Activated naive CD8-positive, alpha-beta T cell treated with anti-CD3 and anti-CD28 coated beads, Interleukin-2, amount 10 ng/mL, durations not matched to agents 7 days and 5 days (primary cell): ENCODE measurements at regions not wholly inside any gene's neighbourhood (a gene's known extent, or its start where the extent isn't known, plus 50 kb on each side); places are given as distances from the start of the nearest gene placed in this dataset.
"Not testable (repeated sequence)": the region's sequence is repeated elsewhere in the genome, so short reads cannot be mapped to it uniquely, and the experiment has no call there.

Experiments
- ATAC-seq: fragments of 150-1000 bp; cut with Tn5 transposase; one replicate; pipeline ENCODE4 v1.10.0; 2021; ENCODE audit warnings: low read depth, moderate library complexity
- POLR2A ChIA-PET: fragments of 350-600 bp; sonication (Branson Sonifier 250); formaldehyde crosslinking; loops from one replicate; lab custom pipeline; 2021; ENCODE audit warnings: antibody characterized with exemption; lab: Charles Lee
- DNase-seq: peaks from one replicate; pipeline ENCODE4 v3.0.0; 2021
- H3K27ac Mint-ChIP-seq: one replicate; pipeline ENCODE4 v1.8.0; 2022; ENCODE audit warnings: mild to moderate bottlenecking, mixed read lengths
- H3K27me3 Mint-ChIP-seq: one replicate; pipeline ENCODE4 v1.8.0; 2022; ENCODE audit warnings: mild to moderate bottlenecking, moderate library complexity, mixed read lengths
- H3K36me3 Mint-ChIP-seq: one replicate; pipeline ENCODE4 v1.8.0; 2021; ENCODE audit warnings: mild to moderate bottlenecking, mixed read lengths
- H3K4me1 Mint-ChIP-seq: one replicate; pipeline ENCODE4 v1.8.0; 2021; ENCODE audit warnings: mixed read lengths
- H3K4me3 Mint-ChIP-seq: one replicate; pipeline ENCODE4 v1.8.0; 2022; ENCODE audit warnings: mild to moderate bottlenecking, moderate library complexity, mixed read lengths
- H3K9me3 Mint-ChIP-seq: one replicate; pipeline ENCODE4 v1.8.0; 2021; ENCODE audit warnings: mixed read lengths

GRCh38 chr15:36428102-36428845 lies 151.2 kb upstream of the CDIN1 start:
- Mint-ChIP-seq H3K27me3 (no peaks in the 10 kb centered on the region), H3K9me3 (no peaks in the 10 kb centered on the region), H3K4me1 (no peaks in the 10 kb centered on the region), H3K4me3 (no peak overlapping the region), H3K36me3 (no peaks in the 10 kb centered on the region), H3K27ac (no peak overlapping the region)
- POLR2A ChIA-PET = no interaction called here
- ATAC-seq (no peak), DNase-seq (no peak)

DNA sequence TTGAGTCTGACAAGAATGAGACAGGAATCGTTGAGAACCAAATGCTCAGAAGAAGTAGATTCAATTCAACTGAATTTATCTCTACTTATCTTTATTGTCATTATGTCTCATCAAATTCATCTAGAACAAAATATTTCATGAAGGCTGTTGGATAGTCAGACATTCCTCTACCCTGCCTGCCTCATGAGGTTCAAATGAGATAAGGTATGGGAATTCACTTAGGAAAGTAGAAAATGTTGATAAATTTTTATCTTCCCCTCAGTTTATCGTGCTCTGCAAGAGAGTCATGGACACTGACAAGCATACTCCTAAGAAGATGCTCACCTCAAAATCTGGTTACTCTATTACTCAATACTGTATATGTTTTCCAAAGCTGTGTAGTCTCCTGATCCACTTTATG lies 149.7 kb upstream of the CDIN1 start:
- POLR2A ChIA-PET = no interaction called here
- Mint-ChIP-seq H3K36me3 (no peaks in the 10 kb centered on the region), H3K4me1 (no peaks in the 10 kb centered on the region), H3K9me3 (no peaks in the 10 kb centered on the region), H3K4me3 (no peak overlapping the region), H3K27ac (no peak overlapping the region), H3K27me3 (no peaks in the 10 kb centered on the region)
- no peak for DNase-seq
- no peak for ATAC-seq

DNA sequence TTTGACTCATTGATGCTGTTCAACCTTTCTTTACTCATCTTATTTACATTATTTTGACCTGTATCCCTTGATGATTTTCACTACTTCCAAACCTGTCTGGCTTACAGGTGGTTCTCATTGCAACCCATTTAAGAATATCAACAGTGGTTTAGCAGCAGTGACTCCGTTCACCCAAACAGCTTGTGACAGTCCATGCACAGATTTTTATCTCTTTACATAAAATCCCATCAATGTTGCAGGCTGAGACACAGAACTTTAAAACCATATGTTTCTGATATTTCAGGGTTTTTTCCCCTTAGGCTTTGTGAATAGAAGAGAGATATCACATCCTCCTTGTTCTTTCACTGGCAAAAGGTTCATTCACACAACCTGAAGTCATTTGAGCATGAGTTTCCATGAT lies 149.1 kb upstream of the CDIN1 start:
- DNase-seq (no peak), ATAC-seq (no peak)
- H3K9me3 Mint-ChIP-seq = no peaks in the 10 kb centered on the region
- H3K36me3 Mint-ChIP-seq = no peaks in the 10 kb centered on the region
- no peaks in the 10 kb centered on the region for H3K27me3 Mint-ChIP-seq
- POLR2A ChIA-PET = no interaction called here
- H3K27ac Mint-ChIP-seq = no peak overlapping the region
- no peak overlapping the region for H3K4me3 Mint-ChIP-seq
- H3K4me1 Mint-ChIP-seq = no peaks in the 10 kb centered on the region

- Mint-ChIP-seq H3K27me3 (no peaks in the 10 kb centered on the region), H3K27ac (no peak overlapping the region), H3K36me3 (no peaks in the 10 kb centered on the region), H3K9me3 (no peaks in the 10 kb centered on the region), H3K4me3 (no peak overlapping the region), H3K4me1 (no peaks in the 10 kb centered on the region)
- ATAC-seq (no peak), DNase-seq (no peak)
- POLR2A ChIA-PET = no interaction called here
These were observed 148.6 kb upstream of the CDIN1 start for GRCh38 chr15:36430726-36431265.

GRCh38 chr15:36432161-36432560 lies 147.3 kb upstream of the CDIN1 start:
- Mint-ChIP-seq H3K4me1 (no peaks in the 10 kb centered on the region), H3K27ac (no peak overlapping the region), H3K36me3 (no peaks in the 10 kb centered on the region), H3K4me3 (no peak overlapping the region), H3K27me3 (no peaks in the 10 kb centered on the region), H3K9me3 (no peaks in the 10 kb centered on the region)
- no peak for ATAC-seq
- POLR2A ChIA-PET = no interaction called here
- no peak for DNase-seq

- POLR2A ChIA-PET = no interaction called here
- H3K27me3 Mint-ChIP-seq = no peaks in the 10 kb centered on the region
- DNase-seq (no peak), ATAC-seq (no peak)
- H3K4me1 Mint-ChIP-seq = no peaks in the 10 kb centered on the region
- H3K36me3 Mint-ChIP-seq = no peaks in the 10 kb centered on the region
- H3K4me3 Mint-ChIP-seq = no peak overlapping the region
- H3K9me3 Mint-ChIP-seq = no peaks in the 10 kb centered on the region
- no peak overlapping the region for H3K27ac Mint-ChIP-seq
These were observed 145.2 kb upstream of the CDIN1 start for GRCh38 chr15:36434177-36434576.

DNA sequence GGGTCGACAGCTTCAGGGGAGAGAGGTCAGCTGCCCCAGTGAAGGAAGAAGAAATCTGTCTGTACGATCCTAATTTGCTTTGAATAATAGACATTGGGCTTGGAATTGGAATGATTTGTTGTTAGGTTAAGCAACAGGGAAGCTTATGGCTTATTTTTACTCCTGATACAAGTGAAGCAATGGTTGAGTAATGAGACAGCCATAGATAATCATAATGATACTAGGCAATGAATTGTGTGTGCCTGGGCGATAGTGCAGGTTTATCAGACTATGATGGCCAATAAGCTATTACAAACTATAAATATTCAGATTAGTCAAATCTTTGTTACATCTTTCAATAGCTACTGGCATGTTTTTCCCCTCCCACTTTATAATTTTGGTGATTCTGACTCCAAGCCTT lies 140.9 kb upstream of the CDIN1 start:
- POLR2A ChIA-PET = no interaction called here
- H3K9me3 Mint-ChIP-seq = no peaks in the 10 kb centered on the region
- no peak overlapping the region for H3K27ac Mint-ChIP-seq
- no peaks in the 10 kb centered on the region for H3K4me1 Mint-ChIP-seq
- no peak overlapping the region for H3K4me3 Mint-ChIP-seq
- ATAC-seq (no peak), DNase-seq (no peak)
- H3K36me3 Mint-ChIP-seq = no peaks in the 10 kb centered on the region
- H3K27me3 Mint-ChIP-seq = no peaks in the 10 kb centered on the region

- Mint-ChIP-seq H3K27ac (no peak overlapping the region), H3K4me3 (no peak overlapping the region), H3K36me3 (no peaks in the 10 kb centered on the region), H3K27me3 (peaks cover 4% of the 10 kb centered on the region), H3K9me3 (peaks cover 1% of the 10 kb centered on the region), H3K4me1 (no peaks in the 10 kb centered on the region)
- DNase-seq = no peak
- POLR2A ChIA-PET = no interaction called here
- no peak for ATAC-seq
These were observed 132.1 kb upstream of the CDIN1 start for GRCh38 chr15:36447373-36447772.

DNA sequence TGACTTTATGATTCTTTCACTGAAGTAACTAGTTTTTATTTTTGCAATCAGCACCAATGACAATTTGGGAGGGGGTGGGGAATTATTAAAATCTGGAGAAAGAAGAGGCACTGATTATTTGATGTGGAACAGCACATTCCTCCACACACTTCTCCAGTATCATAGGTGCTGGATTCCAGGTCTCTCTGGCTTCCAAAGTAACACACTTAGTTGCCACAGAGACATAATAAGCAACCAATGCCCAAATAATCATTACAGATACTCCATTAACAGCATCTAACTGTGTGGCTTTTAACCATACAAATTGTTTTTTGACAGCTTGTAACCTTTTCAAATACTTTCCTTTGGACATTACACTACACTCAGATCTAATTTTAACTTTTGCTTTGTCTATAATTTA lies 131.0 kb upstream of the CDIN1 start:
- Mint-ChIP-seq H3K27me3 (peaks cover 4% of the 10 kb centered on the region), H3K4me1 (no peaks in the 10 kb centered on the region), H3K27ac (no peak overlapping the region), H3K36me3 (no peaks in the 10 kb centered on the region), H3K4me3 (no peak overlapping the region), H3K9me3 (peaks cover 3% of the 10 kb centered on the region)
- DNase-seq (no peak), ATAC-seq (no peak)
- POLR2A ChIA-PET = no interaction called here

DNA sequence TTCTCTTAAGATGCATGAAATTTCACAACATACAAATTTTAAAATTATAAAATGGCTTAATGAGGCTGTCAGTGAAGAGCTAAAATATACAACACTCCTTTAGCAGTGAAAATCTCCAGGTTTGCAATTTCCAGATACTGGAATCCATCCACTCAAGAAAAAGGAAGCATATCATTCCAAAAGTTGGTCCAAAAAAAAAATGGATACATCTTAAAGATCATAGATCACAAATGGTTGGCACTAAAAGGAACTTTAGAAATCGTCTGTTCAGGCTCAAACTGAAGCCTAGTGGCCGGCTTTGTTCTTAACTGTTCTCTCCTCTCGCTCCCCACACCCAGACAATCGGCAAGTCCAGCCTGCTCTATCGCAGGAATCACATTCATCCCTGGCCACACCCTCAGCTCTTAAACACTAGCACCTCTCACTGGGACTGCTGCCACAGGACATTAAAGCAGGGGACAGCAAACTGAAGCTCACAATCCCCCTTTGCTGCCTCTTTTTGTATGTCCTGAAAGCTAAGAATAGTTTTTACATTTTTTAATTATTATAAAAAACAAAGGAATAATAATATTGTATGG lies 130.3 kb upstream of the CDIN1 start:
- H3K4me3 Mint-ChIP-seq = no peak overlapping the region
- peaks cover 2% of the 10 kb centered on the region for H3K27me3 Mint-ChIP-seq
- POLR2A ChIA-PET = no interaction called here

DNA sequence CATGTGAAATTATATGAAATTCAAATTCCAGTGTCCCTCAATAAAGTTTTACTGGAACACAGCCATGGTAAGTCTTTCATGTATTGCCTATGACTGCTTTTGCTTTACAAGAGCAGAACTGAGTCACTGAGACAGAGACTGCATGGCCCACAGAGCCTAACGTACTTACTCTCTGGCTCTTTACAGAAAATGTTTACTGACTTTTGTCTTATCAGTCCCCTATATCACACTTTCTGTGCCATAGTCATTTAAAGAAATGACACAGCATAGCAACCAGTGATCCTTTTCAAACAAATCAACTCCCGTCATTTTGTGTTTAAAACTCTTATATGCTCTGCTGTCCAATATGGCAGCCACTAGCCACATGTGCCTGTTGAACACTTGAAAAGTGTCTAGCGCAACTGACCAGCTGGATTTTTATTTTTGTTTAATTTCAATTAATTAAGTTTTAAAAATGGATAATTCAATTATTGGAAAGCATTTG lies 129.7 kb upstream of the CDIN1 start:
- POLR2A ChIA-PET = no interaction called here
- DNase-seq = no peak
- H3K4me1 Mint-ChIP-seq = no peaks in the 10 kb centered on the region
- no peak for ATAC-seq
- H3K36me3 Mint-ChIP-seq = no peaks in the 10 kb centered on the region
- H3K27me3 Mint-ChIP-seq = peaks cover 2% of the 10 kb centered on the region
- no peak overlapping the region for H3K27ac Mint-ChIP-seq
- no peak overlapping the region for H3K4me3 Mint-ChIP-seq
- peaks cover 3% of the 10 kb centered on the region for H3K9me3 Mint-ChIP-seq

More for the DNA sequence above, 130.3 kb upstream of the CDIN1 start:
- no peaks in the 10 kb centered on the region for H3K36me3 Mint-ChIP-seq
- no peak overlapping the region for H3K27ac Mint-ChIP-seq
- no peak for ATAC-seq
- H3K4me1 Mint-ChIP-seq = no peaks in the 10 kb centered on the region
- peaks cover 3% of the 10 kb centered on the region for H3K9me3 Mint-ChIP-seq
- no peak for DNase-seq

- POLR2A ChIA-PET, DNase-seq, H3K36me3 Mint-ChIP-seq, ATAC-seq, H3K27me3 Mint-ChIP-seq, H3K4me1 Mint-ChIP-seq, H3K27ac Mint-ChIP-seq, H3K9me3 Mint-ChIP-seq, H3K4me3 Mint-ChIP-seq: not testable (repeated sequence)
These were observed 125.2 kb upstream of the CDIN1 start for GRCh38 chr15:36454244-36454643.

- H3K9me3 Mint-ChIP-seq = no peaks in the 10 kb centered on the region
- no peak overlapping the region for H3K27ac Mint-ChIP-seq
- H3K36me3 Mint-ChIP-seq = no peaks in the 10 kb centered on the region
These were observed 121.0 kb upstream of the CDIN1 start for GRCh38 chr15:36458411-36458810.

GRCh38 chr15:36465304-36465703 lies 114.1 kb upstream of the CDIN1 start:
- DNase-seq = no peak
- Mint-ChIP-seq H3K4me1 (no peaks in the 10 kb centered on the region), H3K27ac (no peak overlapping the region), H3K9me3 (no peaks in the 10 kb centered on the region), H3K36me3 (no peaks in the 10 kb centered on the region), H3K4me3 (no peak overlapping the region), H3K27me3 (no peaks in the 10 kb centered on the region)
- ATAC-seq = no peak
- POLR2A ChIA-PET = no interaction called here

More at GRCh38 chr15:36458411-36458810, 121.0 kb upstream of the CDIN1 start:
- no peak for DNase-seq
- Mint-ChIP-seq H3K4me1 (no peaks in the 10 kb centered on the region), H3K4me3 (no peak overlapping the region), H3K27me3 (no peaks in the 10 kb centered on the region)
- no peak for ATAC-seq
- POLR2A ChIA-PET = no interaction called here
